Forelimb muscle (tissue), 1 donor: ENCODE measurements at regions not wholly inside any gene's neighbourhood (a gene's known extent, or its start where the extent isn't known, plus 50 kb on each side); places are given as distances from the start of the nearest gene placed in this dataset.
"Not testable (repeated sequence)": the region's sequence is repeated elsewhere in the genome, so short reads cannot be mapped to it uniquely, and the experiment has no call there.

Experiments used
- DNase-seq: peaks from one replicate; pipeline ENCODE4 v3.0.0-alpha.2; 2013; ENCODE audit warnings: low read depth

- DNase-seq, result no peak
Observed at GRCh38 chr4:25981749-25982148, 67.7 kb downstream of the SMIM20 start.

GRCh38 chr4:25982962-25983361, 68.9 kb downstream of the SMIM20 start:
- DNase-seq, result no peak

- DNase-seq, result no peak
Observed at GRCh38 chr4:25984266-25984665, 70.2 kb downstream of the SMIM20 start.

GRCh38 chr4:25984796-25985195, 70.8 kb downstream of the SMIM20 start:
- no peak for DNase-seq

- DNase-seq, result no peak
Observed at GRCh38 chr4:25986807-25987206, 72.8 kb downstream of the SMIM20 start.

GRCh38 chr4:25991340-25991739, 77.3 kb downstream of the SMIM20 start:
- DNase-seq, result no peak

GRCh38 chr4:25993395-25994185, 79.6 kb downstream of the SMIM20 start:
- DNase-seq, result no peak

GRCh38 chr4:25994577-25994976, 80.6 kb downstream of the SMIM20 start:
- not testable (repeated sequence) for DNase-seq

- DNase-seq, result no peak
Observed at GRCh38 chr4:26000274-26000950, 86.4 kb downstream of the SMIM20 start.

GRCh38 chr4:26001413-26001812, 87.4 kb downstream of the SMIM20 start:
- no peak for DNase-seq

- DNase-seq, result no peak
Observed at GRCh38 chr4:26001816-26002215, 87.8 kb downstream of the SMIM20 start.

GRCh38 chr4:26003056-26003455, 89.0 kb downstream of the SMIM20 start:
- no peak for DNase-seq

GRCh38 chr4:26004290-26004689, 90.3 kb downstream of the SMIM20 start:
- DNase-seq, result no peak

- no peak for DNase-seq
Observed at GRCh38 chr4:26005764-26006163, 91.7 kb downstream of the SMIM20 start.

- DNase-seq, result no peak
Observed at GRCh38 chr4:26008737-26009136, 94.7 kb downstream of the SMIM20 start.

- DNase-seq, result no peak
Observed at GRCh38 chr4:26009502-26009901, 95.5 kb downstream of the SMIM20 start.

- DNase-seq, result no peak
Observed at GRCh38 chr4:26010304-26010703, 96.3 kb downstream of the SMIM20 start.

- DNase-seq, result no peak
Observed at GRCh38 chr4:26013629-26014028, 99.6 kb downstream of the SMIM20 start.

GRCh38 chr4:26015133-26015651, 101.2 kb downstream of the SMIM20 start:
- no peak for DNase-seq

- no peak for DNase-seq
Observed at GRCh38 chr4:26015906-26016305, 101.9 kb downstream of the SMIM20 start.

GRCh38 chr4:26017531-26017930, 103.5 kb downstream of the SMIM20 start:
- DNase-seq, result no peak

- not testable (repeated sequence) for DNase-seq
Observed at GRCh38 chr4:26017961-26018700, 104.1 kb downstream of the SMIM20 start.
